ACHN (cell line): ENCODE measurements at regions not wholly inside any gene's neighbourhood (a gene's known extent, or its start where the extent isn't known, plus 50 kb on each side); places are given as distances from the start of the nearest gene placed in this dataset.

Experiments
- DNase-seq: peaks from one replicate; pipeline ENCODE4 v3.0.0-alpha.2; 2015
- in situ Hi-C: cut with HindIII; loops from 2 replicates; pipeline ENCODE4 v1.10.0; 2017; ENCODE audit warnings: low sequenced_read_pairs, low pct_ligation_motif_present, low pct_unique_long_range_greater_than_20kb

- no peak for DNase-seq
- in situ Hi-C loops = no loop called here
Measured at GRCh38 chr2:120805011-120805410, 69.3 kb downstream of the GLI2 start.

- DNase-seq = no peak
- in situ Hi-C loops = no loop called here
Measured at GRCh38 chr2:120805602-120806001, 69.9 kb downstream of the GLI2 start.

GRCh38 chr2:120807751-120808150 lies 72.1 kb downstream of the GLI2 start:
- no peak for DNase-seq
- in situ Hi-C loops = no loop called here

- in situ Hi-C loops = no loop called here
- DNase-seq = no peak
Measured at GRCh38 chr2:120809151-120809550, 73.5 kb downstream of the GLI2 start.

GRCh38 chr2:120809609-120810440 lies 74.2 kb downstream of the GLI2 start:
- in situ Hi-C loops = no loop called here
- no peak for DNase-seq

GRCh38 chr2:120810639-120811038 lies 75.0 kb downstream of the GLI2 start:
- DNase-seq = no peak
- in situ Hi-C loops = no loop called here

GRCh38 chr2:120812866-120813265 lies 77.2 kb downstream of the GLI2 start:
- in situ Hi-C loops = no loop called here
- no peak for DNase-seq

GRCh38 chr2:120814352-120814751 lies 78.7 kb downstream of the GLI2 start:
- DNase-seq = no peak
- in situ Hi-C loops = no loop called here

GRCh38 chr2:120815292-120815691 lies 79.6 kb downstream of the GLI2 start:
- in situ Hi-C loops = no loop called here
- no peak for DNase-seq

GRCh38 chr2:120817136-120817955 lies 81.7 kb downstream of the GLI2 start:
- DNase-seq = no peak
- in situ Hi-C loops = no loop called here

GRCh38 chr2:120817956-120818325 lies 82.3 kb downstream of the GLI2 start:
- in situ Hi-C loops = no loop called here
- no peak for DNase-seq

- in situ Hi-C loops = no loop called here
- DNase-seq = no peak
Measured at GRCh38 chr2:120818441-120818920, 82.8 kb downstream of the GLI2 start.

GRCh38 chr2:120819720-120820210 lies 84.1 kb downstream of the GLI2 start:
- in situ Hi-C loops = no loop called here

GRCh38 chr2:120820263-120820952 lies 84.7 kb downstream of the GLI2 start:
- in situ Hi-C loops = no loop called here

More at GRCh38 chr2:120819720-120820210, 84.1 kb downstream of the GLI2 start:
- DNase-seq = no peak

GRCh38 chr2:120820953-120821279 lies 85.2 kb downstream of the GLI2 start:
- in situ Hi-C loops = no loop called here
- DNase-seq = no peak

More at GRCh38 chr2:120820263-120820952, 84.7 kb downstream of the GLI2 start:
- no peak for DNase-seq

- in situ Hi-C loops = no loop called here
- DNase-seq = no peak
Measured at GRCh38 chr2:120821446-120822160, 85.9 kb downstream of the GLI2 start.

GRCh38 chr2:120822933-120823332 lies 87.3 kb downstream of the GLI2 start:
- in situ Hi-C loops = no loop called here
- DNase-seq = no peak

GRCh38 chr2:120823551-120823950 lies 87.9 kb downstream of the GLI2 start:
- no peak for DNase-seq
- in situ Hi-C loops = no loop called here
